ENCODE measurements at regions not wholly inside any gene's neighbourhood (a gene's known extent, or its start where the extent isn't known, plus 50 kb on each side); places are given as distances from the start of the nearest gene placed in this dataset.

GRCh38 chr5:38115318-38115827 lies 143.0 kb upstream of the EGFLAM start:
- TF ChIP-seq POLR2A (IDR thresholded peaks at IDR 0.05) (no peak), CTCF (IDR thresholded peaks at IDR 0.05) (no peak)

Data from body of pancreas (tissue), 4 donors.